ENCODE measurements at regions not wholly inside any gene's neighbourhood (a gene's known extent, or its start where the extent isn't known, plus 50 kb on each side); places are given as distances from the start of the nearest gene placed in this dataset.

DNA sequence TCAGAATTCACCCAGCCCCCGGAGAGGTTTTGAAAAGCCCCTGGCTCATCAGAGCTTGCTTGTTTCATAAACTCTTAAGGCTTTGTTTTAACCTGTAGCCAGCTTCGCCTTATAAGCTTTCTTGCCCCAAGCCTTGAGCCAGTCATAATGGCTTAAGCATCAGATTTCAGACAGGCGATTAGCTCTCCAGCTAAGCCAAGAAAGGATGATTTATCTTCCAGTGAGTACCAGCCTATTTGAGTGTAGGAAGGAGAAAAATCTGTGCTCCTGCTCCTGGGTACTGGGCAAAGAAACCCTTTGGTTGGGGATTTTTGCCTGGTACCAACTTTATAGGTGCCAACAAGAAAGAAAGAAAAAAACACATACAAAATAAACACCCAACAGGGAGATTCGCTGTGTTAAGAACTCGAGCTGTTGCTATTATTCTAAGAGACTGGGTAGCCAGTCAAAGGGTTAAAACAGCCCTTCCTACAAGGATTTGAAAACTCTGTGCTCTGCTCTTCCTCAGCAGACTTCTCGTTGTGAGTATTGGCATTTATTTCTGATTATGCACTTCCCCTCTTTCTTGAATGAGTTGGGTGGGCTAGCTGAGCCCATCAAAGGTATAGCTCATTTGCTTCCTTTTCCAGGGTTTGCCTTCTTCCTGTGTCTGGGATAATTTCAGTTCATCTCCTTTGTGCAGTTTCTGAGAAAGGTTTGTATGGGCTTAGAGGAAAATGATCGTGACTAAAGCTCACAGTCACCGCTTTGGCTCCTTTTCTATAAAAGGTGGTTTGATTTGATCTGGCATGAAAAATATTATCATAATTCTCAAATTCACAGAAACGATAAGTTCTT is 157.2 kb upstream of the DMRT1 start:
- H3K27ac ChIP-seq, result no peak overlapping the region
- TF ChIP-seq ZFX (IDR thresholded peaks at IDR 0.05), result no peak
- TF ChIP-seq, protein P1, sequence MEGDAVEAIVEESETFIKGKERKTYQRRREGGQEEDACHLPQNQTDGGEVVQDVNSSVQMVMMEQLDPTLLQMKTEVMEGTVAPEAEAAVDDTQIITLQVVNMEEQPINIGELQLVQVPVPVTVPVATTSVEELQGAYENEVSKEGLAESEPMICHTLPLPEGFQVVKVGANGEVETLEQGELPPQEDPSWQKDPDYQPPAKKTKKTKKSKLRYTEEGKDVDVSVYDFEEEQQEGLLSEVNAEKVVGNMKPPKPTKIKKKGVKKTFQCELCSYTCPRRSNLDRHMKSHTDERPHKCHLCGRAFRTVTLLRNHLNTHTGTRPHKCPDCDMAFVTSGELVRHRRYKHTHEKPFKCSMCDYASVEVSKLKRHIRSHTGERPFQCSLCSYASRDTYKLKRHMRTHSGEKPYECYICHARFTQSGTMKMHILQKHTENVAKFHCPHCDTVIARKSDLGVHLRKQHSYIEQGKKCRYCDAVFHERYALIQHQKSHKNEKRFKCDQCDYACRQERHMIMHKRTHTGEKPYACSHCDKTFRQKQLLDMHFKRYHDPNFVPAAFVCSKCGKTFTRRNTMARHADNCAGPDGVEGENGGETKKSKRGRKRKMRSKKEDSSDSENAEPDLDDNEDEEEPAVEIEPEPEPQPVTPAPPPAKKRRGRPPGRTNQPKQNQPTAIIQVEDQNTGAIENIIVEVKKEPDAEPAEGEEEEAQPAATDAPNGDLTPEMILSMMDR (conservative IDR thresholded peaks at IDR 0.05), result no peak

DNA sequence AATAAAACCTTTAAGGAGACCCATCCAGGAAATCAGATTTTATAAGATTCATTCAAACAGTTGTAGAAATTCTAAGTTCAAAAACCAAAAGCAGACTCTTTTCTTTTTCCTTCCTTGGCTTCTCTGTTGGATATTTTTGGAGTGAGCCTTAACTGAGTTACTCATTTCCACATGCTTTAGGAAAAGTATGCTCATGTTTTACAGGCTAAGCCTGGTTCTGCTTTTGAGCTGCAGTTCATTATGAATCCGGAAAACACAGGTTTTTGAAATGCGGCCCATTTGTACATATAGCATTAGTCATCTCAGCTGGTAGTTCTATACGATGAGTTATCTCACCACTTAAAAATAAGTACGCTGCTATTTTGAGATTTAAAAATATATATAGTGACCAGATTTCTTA is 156.6 kb upstream of the DMRT1 start:
- no peak overlapping the region for H3K27ac ChIP-seq
- no peak for TF ChIP-seq ZFX (IDR thresholded peaks at IDR 0.05)
- TF ChIP-seq, protein P1 (conservative IDR thresholded peaks at IDR 0.05), result no peak

DNA sequence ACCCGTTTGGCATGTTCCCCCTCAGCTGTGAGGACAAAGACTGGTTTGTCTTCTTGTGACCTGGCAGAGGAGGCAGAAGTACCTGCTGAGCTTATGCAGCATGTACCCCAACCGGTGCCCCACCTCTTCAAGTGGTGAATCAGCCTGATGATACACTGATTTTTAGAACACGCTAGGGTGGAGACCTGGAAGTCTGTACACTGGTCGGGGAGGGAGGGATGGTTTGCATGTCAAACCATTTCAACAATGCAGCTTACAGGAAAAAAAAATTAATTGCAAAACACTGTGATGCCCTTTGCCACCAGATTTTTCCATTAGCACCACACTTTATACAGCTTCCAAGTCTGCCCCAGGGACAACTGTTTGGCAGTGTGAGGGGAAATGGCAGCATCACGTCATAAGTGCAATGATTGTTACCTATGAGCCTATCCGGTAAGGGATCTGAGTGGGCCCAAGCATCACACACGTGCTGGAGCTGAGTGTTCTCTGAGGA is 155.1 kb upstream of the DMRT1 start:
- H3K27ac ChIP-seq, result no peak overlapping the region
- no peak for TF ChIP-seq ZFX (IDR thresholded peaks at IDR 0.05)
- TF ChIP-seq, protein P1 (conservative IDR thresholded peaks at IDR 0.05), result no peak

DNA sequence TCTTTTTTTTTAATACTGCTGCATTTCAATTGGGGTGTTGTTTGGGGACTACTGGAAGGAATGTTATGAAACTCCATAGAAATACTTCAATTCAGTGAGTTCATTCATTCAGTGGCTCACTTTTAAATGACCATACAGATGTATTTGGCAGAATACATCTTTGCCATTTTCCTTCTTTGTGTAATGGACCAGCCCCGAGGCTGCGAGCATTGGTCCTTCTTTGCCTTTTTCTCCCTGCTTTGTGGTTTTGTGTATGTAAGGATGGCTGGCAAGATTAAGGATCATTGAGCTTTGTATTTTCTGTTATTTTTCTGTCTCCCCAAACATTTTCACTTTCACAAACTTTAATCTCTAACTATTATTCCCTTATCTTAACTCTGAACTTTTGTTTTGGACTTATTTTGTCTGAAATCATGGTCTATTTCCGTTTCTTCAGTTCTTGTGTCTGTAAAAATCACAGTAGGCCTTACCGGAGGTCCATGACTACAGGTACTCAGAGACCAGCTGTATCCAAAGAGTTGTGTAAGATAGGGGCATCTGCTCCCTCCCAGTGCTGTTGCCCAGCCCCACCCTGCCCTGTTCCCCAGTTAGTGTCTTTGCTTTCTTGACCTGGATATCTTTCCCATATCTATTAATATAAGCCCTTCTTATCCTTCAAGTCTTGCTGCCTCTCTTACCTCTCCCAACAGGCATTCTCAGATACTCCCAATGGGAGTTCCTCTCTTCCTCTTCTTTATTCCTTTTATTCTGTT is 154.3 kb upstream of the DMRT1 start:
- H3K27ac ChIP-seq, result no peak overlapping the region
- TF ChIP-seq, protein P1 (conservative IDR thresholded peaks at IDR 0.05), result no peak
- no peak for TF ChIP-seq ZFX (IDR thresholded peaks at IDR 0.05)

DNA sequence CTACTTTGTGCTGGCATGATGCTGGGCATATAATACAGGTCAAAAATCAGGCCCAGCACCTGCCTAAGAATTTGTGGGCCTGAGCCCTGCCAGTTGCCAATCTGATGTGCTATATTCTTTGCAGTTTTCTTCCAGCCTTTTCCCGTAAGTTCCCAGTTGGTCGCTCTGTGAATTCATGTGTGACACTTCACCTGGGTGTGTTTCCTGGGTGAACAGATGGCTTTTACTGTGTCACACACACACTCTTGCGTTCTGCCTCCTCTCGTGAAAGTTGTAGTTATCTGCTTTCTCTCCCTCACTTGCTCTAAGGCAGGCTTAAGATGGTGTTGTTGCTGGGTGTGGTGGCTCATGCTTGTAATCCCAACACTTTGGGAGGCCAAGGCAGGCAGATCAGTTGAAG is 153.5 kb upstream of the DMRT1 start:
- TF ChIP-seq, protein P1 (conservative IDR thresholded peaks at IDR 0.05), result no peak
- no peak for TF ChIP-seq ZFX (IDR thresholded peaks at IDR 0.05)
- H3K27ac ChIP-seq, result no peak overlapping the region

DNA sequence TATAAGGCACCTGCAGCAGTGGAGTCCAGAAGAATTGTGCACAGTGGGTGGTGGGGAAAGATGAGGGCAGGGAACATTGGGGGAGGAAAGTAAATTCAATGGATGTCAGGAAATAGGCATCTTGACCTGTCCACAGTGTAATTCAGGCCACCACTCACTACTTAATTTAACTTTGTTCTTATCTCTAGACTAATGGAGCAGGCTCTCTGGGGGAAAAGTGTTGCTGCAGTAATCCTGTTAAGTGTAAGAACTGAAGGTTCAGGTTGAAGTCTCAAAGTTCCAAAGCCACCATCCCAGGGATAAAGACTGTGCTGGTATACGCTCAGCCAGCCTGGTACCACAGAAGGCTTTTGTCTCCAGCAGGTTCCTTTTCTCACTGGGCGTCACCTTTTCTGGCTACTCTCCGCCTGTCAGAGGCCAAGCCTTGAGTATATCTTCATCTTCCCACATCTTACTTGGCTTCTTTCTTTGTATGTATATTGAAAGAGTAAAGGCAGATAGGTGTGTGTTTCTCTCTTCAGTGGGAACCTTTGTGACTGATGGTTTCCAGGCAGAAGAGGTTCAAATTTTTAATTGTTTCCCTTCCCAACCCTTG is 150.9 kb upstream of the DMRT1 start:
- TF ChIP-seq ZFX (IDR thresholded peaks at IDR 0.05), result no peak
- TF ChIP-seq, protein P1 (conservative IDR thresholded peaks at IDR 0.05), result no peak

More for the DNA sequence above, 150.9 kb upstream of the DMRT1 start:
- no peak overlapping the region for H3K27ac ChIP-seq

All from C4-2B (cell line).